Aorta (tissue), 5 donors: ENCODE measurements at regions not wholly inside any gene's neighbourhood (a gene's known extent, or its start where the extent isn't known, plus 50 kb on each side); places are given as distances from the start of the nearest gene placed in this dataset.

Experiments used
- ATAC-seq: fragments of 200-7000 bp; cut with Tn5 transposase; one replicate; pipeline ENCODE4 v1.9.1; 2022; ENCODE audit warnings: moderate library complexity; ENCODE audit not compliant: low FRiP score
- DNase-seq, 2 donors: peaks; one replicate each; pipeline ENCODE4 v3.0.0-alpha.2; 2020
- H3K27ac ChIP-seq, 2 donors: one replicate each; pipeline ENCODE4 v1.5.1; 2013; ENCODE audit warnings: low read length in 2 of 2, mild to moderate bottlenecking in 2 of 2, moderate library complexity in 2 of 2, control low read depth in 1 of 2, inconsistent platforms in 1 of 2, low read depth in 1 of 2
- H3K27me3 ChIP-seq, 2 donors: one replicate each; pipeline ENCODE4 v1.6.1; 2013; ENCODE audit warnings: control low read depth in 1 of 2, low read length in 1 of 2, mild to moderate bottlenecking in 1 of 2, moderate library complexity in 1 of 2; ENCODE audit not compliant: insufficient read depth in 2 of 2, control insufficient read depth in 1 of 2
- H3K36me3 ChIP-seq, 2 donors: one replicate each; pipeline ENCODE4 v1.6.1; 2013; ENCODE audit warnings: control low read depth in 1 of 2, low read length in 1 of 2, mild to moderate bottlenecking in 1 of 2; ENCODE audit not compliant: insufficient read depth in 2 of 2, control insufficient read depth in 1 of 2
- H3K4me1 ChIP-seq, 2 donors: one replicate each; pipeline ENCODE4 v1.6.1; 2013; ENCODE audit warnings: low read length in 2 of 2, control low read depth in 1 of 2, mild to moderate bottlenecking in 1 of 2, moderate library complexity in 1 of 2; ENCODE audit not compliant: insufficient read depth in 2 of 2, control insufficient read depth in 1 of 2
- H3K4me3 ChIP-seq, 2 donors: one replicate each; pipeline ENCODE4 v1.5.1; 2013; ENCODE audit warnings: low read length in 2 of 2, control low read depth in 1 of 2, mild to moderate bottlenecking in 1 of 2
- H3K9me3 ChIP-seq: one replicate; pipeline ENCODE4 v1.6.1; 2013; ENCODE audit warnings: mild to moderate bottlenecking, low read length; ENCODE audit not compliant: control insufficient read depth
- WGBS, 2 donors: extraction: QIAGEN DNeasy Blood & Tissue Kit; methylation state at CpG; one replicate each; pipeline ENCODE4 v1.1.7; 2013; 5-methylcytosine and 5-hydroxymethylcytosine counted together
- intact Hi-C, 2 donors: fragments of 100-400 bp; cut with DNase I; formaldehyde crosslinking; loops; one replicate each; pipeline versions ENCODE4 v1.14.2 to v1.15.0; 2022
- donor health status: healthy with polysubstance abuse.
- donor health status: Bipolar disorder and iron deficiency.
- donor health status: DM: no; HTN: no; CAD: no.
- donor health status: DM: no; HTN: no; CAD: no.
- donor health status: DM: yes; HTN: yes; CAD: no.

- WGBS, 2 donors = 38 to 42% methylated on average over 2 of the region's 2 CpGs
- Histone ChIP-seq H3K9me3 (no peaks in the 10 kb centered on the region), H3K4me1 (no peaks in the 10 kb centered on the region), H3K4me3 (no peak overlapping the region), H3K36me3 (no peaks in the 10 kb centered on the region), H3K27me3 (no peaks in the 10 kb centered on the region), H3K27ac (no peak overlapping the region)
- ATAC-seq = no peak
- intact Hi-C loops = no loop called here
- no peak for DNase-seq
These were observed 107.5 kb downstream of the OSR1 start for GRCh38 chr2:19250906-19251305.

GRCh38 chr2:19247186-19247585 lies 111.2 kb downstream of the OSR1 start:
- ATAC-seq (no peak), DNase-seq (no peak)
- 69 to 83% methylated on average over 4 of the region's 4 CpGs for WGBS, 2 donors
- Histone ChIP-seq H3K36me3 (no peaks in the 10 kb centered on the region), H3K9me3 (no peaks in the 10 kb centered on the region), H3K27me3 (no peaks in the 10 kb centered on the region), H3K4me1 (no peaks in the 10 kb centered on the region), H3K27ac (no peak overlapping the region), H3K4me3 (no peak overlapping the region)
- intact Hi-C loops = no loop called here

GRCh38 chr2:19246496-19246895 lies 111.9 kb downstream of the OSR1 start:
- Histone ChIP-seq H3K4me3 (no peak overlapping the region), H3K27ac (no peak overlapping the region)
- WGBS, 2 donors = 82 to 86% methylated on average over 12 of the region's 12 CpGs

DNA sequence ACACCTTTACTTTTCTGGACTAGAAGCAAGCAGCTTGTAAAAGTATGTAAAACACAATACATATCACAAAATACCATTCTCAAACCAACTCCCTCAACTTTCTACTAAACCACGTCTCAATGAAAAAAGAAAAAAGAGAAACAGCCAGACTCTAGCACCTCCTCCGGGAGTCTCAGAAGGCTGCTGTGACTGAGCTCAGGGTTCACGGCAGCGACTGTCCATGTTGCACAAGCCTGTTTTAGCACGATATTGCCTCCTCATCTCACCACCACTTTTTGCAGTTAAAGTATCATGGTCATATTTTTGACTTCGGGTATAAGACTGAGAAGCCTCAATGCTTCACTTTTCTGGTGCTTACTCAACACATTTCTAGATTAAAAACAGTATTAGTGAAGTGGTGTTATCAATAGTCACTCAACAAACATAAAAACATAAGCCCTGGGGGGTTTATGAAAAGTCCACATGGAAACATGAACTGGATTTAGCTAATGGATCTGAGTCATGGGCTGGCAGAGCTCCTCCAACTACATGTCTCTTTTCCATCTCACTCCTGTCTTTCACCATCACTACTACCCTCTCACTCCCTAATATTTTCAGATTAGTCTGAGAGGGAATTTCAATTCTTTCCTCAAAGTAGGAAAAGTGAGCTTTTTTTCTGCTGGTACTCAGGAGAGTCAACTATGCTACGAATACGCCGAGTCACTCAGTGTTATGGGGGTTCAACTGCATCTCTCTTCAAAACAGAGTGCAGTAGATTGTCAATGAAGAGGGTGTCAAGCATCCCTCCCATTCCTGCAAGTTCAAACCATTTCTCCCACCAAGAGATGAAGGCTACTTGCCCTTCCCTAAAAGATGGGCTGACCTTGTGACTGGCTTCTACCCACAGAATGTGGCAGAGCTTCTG lies 113.7 kb downstream of the OSR1 start:
- ATAC-seq = no peak

More at GRCh38 chr2:19246496-19246895, 111.9 kb downstream of the OSR1 start:
- Histone ChIP-seq H3K36me3 (no peaks in the 10 kb centered on the region), H3K9me3 (no peaks in the 10 kb centered on the region), H3K4me1 (no peaks in the 10 kb centered on the region), H3K27me3 (no peaks in the 10 kb centered on the region)
- intact Hi-C loops = no loop called here
- no peak for DNase-seq
- ATAC-seq = no peak

DNA sequence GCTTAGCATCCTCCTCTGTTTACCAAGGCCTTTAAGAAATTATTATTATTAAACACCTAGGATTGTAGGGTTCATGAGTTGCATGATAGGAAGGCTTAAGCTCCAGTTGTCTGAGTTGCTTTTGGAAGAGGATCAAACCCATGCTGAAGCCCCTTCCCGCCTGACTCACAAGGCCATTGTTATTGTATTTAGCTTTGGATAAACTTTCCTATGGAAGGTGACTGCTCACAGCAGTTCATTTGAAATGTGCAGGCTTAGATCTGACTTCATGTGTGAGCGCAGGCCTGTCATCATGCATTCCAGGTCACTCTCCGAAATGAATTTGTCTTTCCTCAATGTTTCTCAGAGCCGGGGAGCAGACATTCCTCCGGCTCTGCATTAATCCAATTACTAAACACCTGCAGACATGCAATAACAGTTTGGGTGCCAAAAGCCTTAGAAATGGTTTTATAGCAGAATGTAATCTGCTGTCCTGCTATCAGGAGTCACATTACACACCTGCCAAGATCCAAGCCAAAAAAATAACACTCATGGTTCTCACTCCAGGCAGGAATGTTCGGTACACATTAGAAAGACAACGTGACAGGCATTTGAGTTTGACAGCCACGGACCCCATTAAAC lies 119.9 kb downstream of the OSR1 start:
- intact Hi-C loops = no loop called here
- Histone ChIP-seq H3K4me1 (no peaks in the 10 kb centered on the region), H3K36me3 (no peaks in the 10 kb centered on the region), H3K27ac (no peak overlapping the region), H3K27me3 (no peaks in the 10 kb centered on the region), H3K9me3 (no peaks in the 10 kb centered on the region), H3K4me3 (no peak overlapping the region)
- no peak for ATAC-seq
- 70 to 71% methylated on average over 8 of the region's 8 CpGs for WGBS, 2 donors
- DNase-seq = no peak

More for the DNA sequence above, 113.7 kb downstream of the OSR1 start:
- Histone ChIP-seq H3K9me3 (no peaks in the 10 kb centered on the region), H3K4me3 (no peak overlapping the region), H3K27ac (no peak overlapping the region), H3K27me3 (no peaks in the 10 kb centered on the region), H3K4me1 (no peaks in the 10 kb centered on the region), H3K36me3 (no peaks in the 10 kb centered on the region)
- intact Hi-C loops = no loop called here
- DNase-seq = no peak
- WGBS, 2 donors = 46 to 76% methylated on average over 9 of the region's 9 CpGs

DNA sequence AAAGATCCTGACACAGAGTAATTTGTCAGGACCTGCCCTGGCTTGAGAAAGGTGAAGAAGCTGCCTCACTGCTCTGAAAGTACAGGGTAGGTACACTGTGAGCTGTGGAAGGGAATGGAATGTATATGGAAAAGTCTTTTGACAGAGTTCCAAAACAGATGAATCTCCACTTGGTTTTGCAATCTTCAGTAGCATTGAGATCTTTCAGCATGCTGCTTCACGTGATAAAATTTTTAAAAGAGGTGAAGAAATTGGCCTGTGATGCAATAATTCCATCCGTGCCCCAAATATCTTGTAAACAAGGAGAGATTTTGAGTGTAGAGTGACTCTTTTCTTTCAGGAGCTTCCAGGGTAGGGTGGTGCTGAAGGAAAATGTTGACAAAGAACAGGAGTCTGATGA lies 123.1 kb downstream of the OSR1 start:
- intact Hi-C loops = no loop called here
- no peak overlapping the region for H3K4me3 ChIP-seq
- H3K9me3 ChIP-seq = no peaks in the 10 kb centered on the region
- H3K27ac ChIP-seq = no peak overlapping the region
- no peak for DNase-seq
- H3K27me3 ChIP-seq = no peaks in the 10 kb centered on the region
- ATAC-seq = no peak
- WGBS, 2 donors = 74 to 88% methylated on average over 2 of the region's 2 CpGs
- no peaks in the 10 kb centered on the region for H3K4me1 ChIP-seq
- no peaks in the 10 kb centered on the region for H3K36me3 ChIP-seq

DNA sequence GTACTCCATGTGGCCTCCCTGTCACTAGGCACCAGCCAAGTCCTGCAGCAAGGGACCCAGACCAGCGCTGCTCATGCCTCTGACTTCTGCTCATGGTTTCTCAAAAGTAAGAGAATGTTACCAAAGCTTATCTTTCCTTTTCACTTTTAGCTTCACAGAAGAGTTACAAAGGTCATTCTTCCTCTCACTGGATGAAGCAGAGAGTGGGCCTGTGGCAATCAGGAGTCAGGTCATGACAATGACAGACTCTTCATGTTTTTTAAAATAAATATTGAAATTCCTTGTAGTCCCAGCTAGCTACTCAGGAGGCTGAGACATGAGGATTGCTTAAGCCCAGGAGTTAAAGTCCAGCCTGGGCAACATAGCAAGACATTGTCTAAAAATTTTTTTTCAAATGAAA lies 126.1 kb downstream of the OSR1 start:
- Histone ChIP-seq H3K27ac (no peak overlapping the region), H3K27me3 (no peaks in the 10 kb centered on the region)
- intact Hi-C loops = no loop called here

GRCh38 chr2:19231625-19232024 lies 126.8 kb downstream of the OSR1 start:
- H3K36me3 ChIP-seq = no peaks in the 10 kb centered on the region
- H3K4me1 ChIP-seq = no peaks in the 10 kb centered on the region
- no peak for ATAC-seq
- H3K27ac ChIP-seq = no peak overlapping the region
- DNase-seq = no peak
- intact Hi-C loops = no loop called here
- H3K4me3 ChIP-seq = no peak overlapping the region
- WGBS, 2 donors = 95 to 98% methylated on average over 2 of the region's 2 CpGs
- H3K27me3 ChIP-seq = no peaks in the 10 kb centered on the region
- H3K9me3 ChIP-seq = no peaks in the 10 kb centered on the region

More for the DNA sequence above, 126.1 kb downstream of the OSR1 start:
- H3K4me3 ChIP-seq = no peak overlapping the region
- 99 to 100% methylated on average over 1 of the region's 1 CpG for WGBS, 2 donors
- H3K36me3 ChIP-seq = no peaks in the 10 kb centered on the region
- H3K4me1 ChIP-seq = no peaks in the 10 kb centered on the region
- DNase-seq (no peak), ATAC-seq (no peak)
- H3K9me3 ChIP-seq = no peaks in the 10 kb centered on the region

GRCh38 chr2:19230626-19231025 lies 127.8 kb downstream of the OSR1 start:
- no peaks in the 10 kb centered on the region for H3K27me3 ChIP-seq
- no peaks in the 10 kb centered on the region for H3K36me3 ChIP-seq
- no peak overlapping the region for H3K27ac ChIP-seq
- ATAC-seq (no peak), DNase-seq (no peak)
- no peaks in the 10 kb centered on the region for H3K4me1 ChIP-seq
- no peaks in the 10 kb centered on the region for H3K9me3 ChIP-seq
- WGBS, 2 donors = 50 to 92% methylated on average over 2 of the region's 2 CpGs
- no peak overlapping the region for H3K4me3 ChIP-seq
- intact Hi-C loops = no loop called here
